Activated naive CD4-positive, alpha-beta T cell treated with anti-CD3 and anti-CD28 coated beads, Interleukin-2, amount 50 U/mL, for 24 hours (primary cell): ENCODE measurements at regions not wholly inside any gene's neighbourhood (a gene's known extent, or its start where the extent isn't known, plus 50 kb on each side); places are given as distances from the start of the nearest gene placed in this dataset.

ENCODE experiments used
- H3K27ac Mint-ChIP-seq: one replicate; pipeline ENCODE4 v1.8.0; 2021; ENCODE audit warnings: mild to moderate bottlenecking, mixed read lengths
- H3K27me3 Mint-ChIP-seq: one replicate; pipeline ENCODE4 v1.8.0; 2021; ENCODE audit warnings: mixed read lengths
- H3K36me3 Mint-ChIP-seq: one replicate; pipeline ENCODE4 v1.8.0; 2021; ENCODE audit warnings: mixed read lengths
- H3K4me1 Mint-ChIP-seq: one replicate; pipeline ENCODE4 v1.8.0; 2021; ENCODE audit warnings: mixed read lengths
- H3K4me3 Mint-ChIP-seq: one replicate; pipeline ENCODE4 v1.8.0; 2021; ENCODE audit warnings: mild to moderate bottlenecking, mixed read lengths
- H3K9me3 Mint-ChIP-seq: one replicate; pipeline ENCODE4 v1.8.0; 2021; ENCODE audit warnings: mixed read lengths

- peaks cover 20% of the 10 kb centered on the region for H3K27me3 Mint-ChIP-seq
- H3K9me3 Mint-ChIP-seq, result no peaks in the 10 kb centered on the region
- H3K27ac Mint-ChIP-seq, result no peak overlapping the region
- H3K4me1 Mint-ChIP-seq, result no peaks in the 10 kb centered on the region
- H3K36me3 Mint-ChIP-seq, result no peaks in the 10 kb centered on the region
- no peak overlapping the region for H3K4me3 Mint-ChIP-seq
Observed at GRCh38 chr22:27019827-27020226, 362.4 kb downstream of the MIAT start.

DNA sequence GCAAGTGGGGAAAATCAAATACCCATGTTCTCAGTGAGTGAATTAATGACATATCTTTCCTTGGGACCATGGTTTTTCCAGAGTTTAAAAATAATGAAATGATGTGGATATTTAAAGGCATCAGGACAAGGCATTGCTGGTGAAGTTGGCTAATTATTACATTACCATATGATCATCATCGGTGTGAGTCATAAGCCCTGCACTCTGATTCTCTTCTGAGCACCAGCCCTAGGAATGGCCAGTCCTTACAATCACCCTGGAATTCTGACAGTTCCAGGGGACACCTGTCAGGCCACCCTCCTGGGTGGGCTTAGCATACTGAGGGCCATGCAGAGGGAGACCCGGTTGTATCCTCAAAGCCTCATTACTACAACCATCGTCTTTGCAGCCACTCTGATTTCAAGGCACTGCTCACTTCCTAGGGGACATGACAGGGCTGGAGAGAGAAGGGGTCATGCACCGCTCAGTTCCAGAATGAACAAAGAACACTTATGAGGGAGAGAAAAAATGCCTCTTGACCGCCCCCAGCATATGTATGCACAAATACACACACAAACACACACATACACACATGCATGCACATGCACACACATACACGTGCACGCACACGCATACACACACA lies 365.0 kb downstream of the MIAT start:
- Mint-ChIP-seq H3K4me1 (no peaks in the 10 kb centered on the region), H3K36me3 (no peaks in the 10 kb centered on the region), H3K27me3 (peaks cover 24% of the 10 kb centered on the region), H3K9me3 (no peaks in the 10 kb centered on the region), H3K4me3 (no peak overlapping the region), H3K27ac (no peak overlapping the region)

- Mint-ChIP-seq H3K27ac (no peak overlapping the region), H3K27me3 (peaks cover 24% of the 10 kb centered on the region), H3K9me3 (no peaks in the 10 kb centered on the region), H3K4me1 (no peaks in the 10 kb centered on the region), H3K4me3 (no peak overlapping the region), H3K36me3 (no peaks in the 10 kb centered on the region)
Observed at GRCh38 chr22:27022896-27023361, 365.5 kb downstream of the MIAT start.

- H3K9me3 Mint-ChIP-seq, result no peaks in the 10 kb centered on the region
Observed at GRCh38 chr22:27023591-27023990, 366.2 kb downstream of the MIAT start.

DNA sequence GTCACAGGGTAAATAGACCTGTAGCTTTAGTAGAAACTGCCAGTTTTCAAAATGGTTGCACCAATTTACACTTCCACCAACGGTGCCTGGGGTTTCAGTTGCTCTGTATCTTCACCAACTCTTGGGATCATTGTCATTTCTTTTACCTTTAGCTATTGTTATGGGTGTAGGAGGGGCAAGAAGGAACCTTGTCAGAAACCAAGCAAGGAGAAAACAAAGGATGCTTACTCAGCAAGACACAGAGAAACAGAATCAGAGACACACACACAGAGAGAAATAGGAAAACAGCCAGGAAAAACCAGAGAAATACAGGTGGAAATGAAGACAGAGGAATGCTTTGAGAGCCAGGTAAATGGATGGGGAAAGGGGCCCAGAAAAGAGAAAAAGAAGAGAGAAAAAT lies 367.6 kb downstream of the MIAT start:
- Mint-ChIP-seq H3K36me3 (no peaks in the 10 kb centered on the region), H3K4me3 (no peak overlapping the region), H3K27me3 (peaks cover 22% of the 10 kb centered on the region), H3K4me1 (no peaks in the 10 kb centered on the region), H3K9me3 (peaks cover 4% of the 10 kb centered on the region), H3K27ac (no peak overlapping the region)

More at GRCh38 chr22:27023591-27023990, 366.2 kb downstream of the MIAT start:
- Mint-ChIP-seq H3K27me3 (peaks cover 24% of the 10 kb centered on the region), H3K4me3 (no peak overlapping the region), H3K27ac (no peak overlapping the region), H3K4me1 (no peaks in the 10 kb centered on the region), H3K36me3 (no peaks in the 10 kb centered on the region)

DNA sequence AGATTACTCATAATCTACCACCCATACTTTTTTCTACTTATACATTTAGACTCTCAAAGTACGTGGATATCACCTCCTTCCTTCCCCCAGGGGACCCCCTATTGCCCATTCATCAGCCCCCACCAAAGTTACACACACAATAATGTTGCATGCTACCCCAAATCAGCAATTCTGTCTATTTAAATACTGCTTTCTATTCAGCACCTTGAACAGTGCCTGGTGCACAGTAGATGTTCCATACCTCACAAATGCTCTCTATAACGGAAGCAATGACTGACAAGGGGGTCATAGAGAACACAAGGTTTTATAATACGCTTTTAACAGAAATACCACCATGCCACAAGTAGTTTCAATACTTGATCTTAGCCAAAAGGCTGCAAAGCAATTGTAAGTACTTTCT lies 370.7 kb downstream of the MIAT start:
- Mint-ChIP-seq H3K4me3 (no peak overlapping the region), H3K36me3 (no peaks in the 10 kb centered on the region), H3K9me3 (peaks cover 4% of the 10 kb centered on the region), H3K4me1 (no peaks in the 10 kb centered on the region), H3K27ac (no peak overlapping the region), H3K27me3 (peaks cover 25% of the 10 kb centered on the region)

DNA sequence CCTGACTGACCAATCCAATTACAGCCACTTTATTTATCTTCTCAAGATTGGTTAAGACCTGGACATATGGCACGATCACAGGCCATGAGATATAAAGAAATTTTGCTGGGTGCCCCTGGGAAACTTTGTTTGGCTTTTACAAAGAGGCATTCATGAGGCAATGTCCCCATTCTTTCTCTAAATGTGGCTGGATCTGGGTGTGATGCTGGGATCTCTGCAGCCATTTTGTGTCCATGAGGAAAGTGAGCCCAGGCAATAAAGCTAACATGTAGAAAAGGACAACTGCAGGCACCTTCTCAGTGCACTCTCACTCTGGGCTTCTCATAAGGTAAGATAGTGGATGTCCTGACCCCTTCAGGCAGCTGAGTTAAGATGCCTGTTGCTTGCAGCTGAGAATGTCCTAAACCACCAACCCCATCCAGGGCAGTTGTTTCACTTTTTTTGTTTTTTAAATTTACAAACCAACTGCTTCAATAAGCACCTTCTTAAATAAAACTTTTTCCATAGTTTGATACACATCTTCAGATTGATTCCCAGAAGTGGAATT lies 372.3 kb downstream of the MIAT start:
- Mint-ChIP-seq H3K27me3 (peaks cover 22% of the 10 kb centered on the region), H3K9me3 (peaks cover 4% of the 10 kb centered on the region), H3K27ac (peak overlapping the region; percentile 52), H3K36me3 (no peaks in the 10 kb centered on the region), H3K4me1 (no peaks in the 10 kb centered on the region), H3K4me3 (no peak overlapping the region)

GRCh38 chr22:27032091-27032761 lies 374.8 kb downstream of the MIAT start:
- H3K27ac Mint-ChIP-seq, result no peak overlapping the region
- no peaks in the 10 kb centered on the region for H3K4me1 Mint-ChIP-seq
- no peak overlapping the region for H3K4me3 Mint-ChIP-seq
- H3K36me3 Mint-ChIP-seq, result no peaks in the 10 kb centered on the region
- peaks cover 4% of the 10 kb centered on the region for H3K9me3 Mint-ChIP-seq
- peaks cover 21% of the 10 kb centered on the region for H3K27me3 Mint-ChIP-seq

- Mint-ChIP-seq H3K27ac (no peak overlapping the region), H3K27me3 (peaks cover 9% of the 10 kb centered on the region), H3K4me3 (no peak overlapping the region), H3K9me3 (peaks cover 7% of the 10 kb centered on the region), H3K4me1 (no peaks in the 10 kb centered on the region), H3K36me3 (no peaks in the 10 kb centered on the region)
Observed at GRCh38 chr22:27041745-27042310, 384.4 kb downstream of the MIAT start.

DNA sequence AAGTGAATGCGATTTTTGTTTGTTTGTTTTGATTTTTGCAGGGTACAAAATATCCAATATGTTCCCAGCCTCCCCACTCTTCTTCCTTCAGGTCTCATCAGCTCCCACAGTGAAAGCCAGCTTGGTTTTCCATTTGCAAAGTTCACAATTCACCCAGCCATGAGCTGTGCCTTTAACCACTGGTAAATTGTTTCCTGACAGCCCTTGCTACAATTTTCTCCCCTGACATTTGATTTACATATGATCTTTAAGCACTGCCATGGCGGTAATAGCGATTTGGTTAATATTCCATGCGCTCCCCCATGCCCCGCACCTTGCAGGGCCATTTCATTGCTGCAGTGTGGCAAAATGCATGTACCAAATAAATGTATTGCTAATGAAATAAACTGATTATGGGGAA lies 385.9 kb downstream of the MIAT start:
- no peak overlapping the region for H3K27ac Mint-ChIP-seq
- H3K4me3 Mint-ChIP-seq, result no peak overlapping the region
- H3K36me3 Mint-ChIP-seq, result no peaks in the 10 kb centered on the region
- H3K9me3 Mint-ChIP-seq, result peaks cover 4% of the 10 kb centered on the region
- no peaks in the 10 kb centered on the region for H3K4me1 Mint-ChIP-seq
- H3K27me3 Mint-ChIP-seq, result peaks cover 6% of the 10 kb centered on the region

GRCh38 chr22:27045103-27045947 lies 387.9 kb downstream of the MIAT start:
- H3K27me3 Mint-ChIP-seq, result peaks cover 2% of the 10 kb centered on the region
- no peaks in the 10 kb centered on the region for H3K9me3 Mint-ChIP-seq
- no peak overlapping the region for H3K27ac Mint-ChIP-seq
- no peak overlapping the region for H3K4me3 Mint-ChIP-seq
- H3K4me1 Mint-ChIP-seq, result no peaks in the 10 kb centered on the region
- no peaks in the 10 kb centered on the region for H3K36me3 Mint-ChIP-seq

GRCh38 chr22:27046086-27046485 lies 388.7 kb downstream of the MIAT start:
- Mint-ChIP-seq H3K36me3 (no peaks in the 10 kb centered on the region), H3K27me3 (peaks cover 2% of the 10 kb centered on the region), H3K9me3 (no peaks in the 10 kb centered on the region), H3K4me3 (no peak overlapping the region), H3K4me1 (no peaks in the 10 kb centered on the region), H3K27ac (no peak overlapping the region)

- H3K9me3 Mint-ChIP-seq, result no peaks in the 10 kb centered on the region
- peaks cover 2% of the 10 kb centered on the region for H3K27me3 Mint-ChIP-seq
- H3K4me1 Mint-ChIP-seq, result no peaks in the 10 kb centered on the region
- no peaks in the 10 kb centered on the region for H3K36me3 Mint-ChIP-seq
- no peak overlapping the region for H3K27ac Mint-ChIP-seq
- H3K4me3 Mint-ChIP-seq, result no peak overlapping the region
Observed at GRCh38 chr22:27046603-27047002, 389.2 kb downstream of the MIAT start.

- Mint-ChIP-seq H3K27ac (no peak overlapping the region), H3K4me3 (no peak overlapping the region), H3K9me3 (no peaks in the 10 kb centered on the region), H3K27me3 (peaks cover 2% of the 10 kb centered on the region), H3K36me3 (no peaks in the 10 kb centered on the region), H3K4me1 (no peaks in the 10 kb centered on the region)
Observed at GRCh38 chr22:27050771-27051170, 393.4 kb downstream of the MIAT start.

GRCh38 chr22:27051407-27051806 lies 394.0 kb downstream of the MIAT start:
- H3K27me3 Mint-ChIP-seq, result peaks cover 2% of the 10 kb centered on the region
- H3K27ac Mint-ChIP-seq, result no peak overlapping the region
- H3K36me3 Mint-ChIP-seq, result no peaks in the 10 kb centered on the region
- H3K4me3 Mint-ChIP-seq, result no peak overlapping the region
- H3K9me3 Mint-ChIP-seq, result no peaks in the 10 kb centered on the region
- H3K4me1 Mint-ChIP-seq, result no peaks in the 10 kb centered on the region
